CD4-positive, alpha-beta T cell (primary cell): ENCODE measurements at regions not wholly inside any gene's neighbourhood (a gene's known extent, or its start where the extent isn't known, plus 50 kb on each side); places are given as distances from the start of the nearest gene placed in this dataset.

Experiments used
- ATAC-seq: fragments of 200-7000 bp; cut with Tn5 transposase; one replicate; pipeline ENCODE4 v1.10.0; 2022; ENCODE audit warnings: mild to moderate bottlenecking; ENCODE audit not compliant: poor library complexity
- CTCF ChIA-PET: fragments of 350-600 bp; sonication (Branson Sonifier 250); formaldehyde crosslinking; loops from one replicate; lab custom pipeline; 2021; ENCODE audit warnings: antibody characterized with exemption, inconsistent platforms; lab: Charles Lee
- POLR2A ChIA-PET: fragments of 350-600 bp; sonication (Branson Sonifier 250); formaldehyde crosslinking; loops from one replicate; lab custom pipeline; 2021; ENCODE audit warnings: antibody characterized with exemption, inconsistent platforms; lab: Charles Lee
- DNase-seq, 14 experiments: peaks; one replicate each; pipeline ENCODE4 v3.0.0-alpha.2; 2013 to 2020; ENCODE audit warnings: mixed read lengths in 2 of 14
- H3K27ac ChIP-seq, 2 donors: one replicate each; pipeline versions ENCODE4 v1.5.1 to v1.7.0; 2013; ENCODE audit warnings: low read length in 2 of 2, low read depth in 1 of 2, mild to moderate bottlenecking in 1 of 2
- H3K27me3 ChIP-seq, 2 experiments: 1 replicate in 1 of 2; 2 replicates in 1 of 2; pipeline versions ENCODE4 v1.6.1 to v1.7.0; 2013; ENCODE audit warnings: low read length in 2 of 2, control low read depth in 1 of 2, mild to moderate bottlenecking in 1 of 2, moderate library complexity in 1 of 2; ENCODE audit not compliant: insufficient read depth in 2 of 2, control insufficient read depth in 1 of 2
- H3K36me3 ChIP-seq: one replicate; pipeline ENCODE4 v1.6.1; 2013; ENCODE audit warnings: low read length, control low read depth; ENCODE audit not compliant: insufficient read depth
- H3K4me1 ChIP-seq: one replicate; pipeline ENCODE4 v1.6.1; 2013; ENCODE audit warnings: low read length, control low read depth; ENCODE audit not compliant: insufficient read depth
- H3K4me3 ChIP-seq: one replicate; pipeline ENCODE4 v1.5.1; 2013; ENCODE audit warnings: mild to moderate bottlenecking, low read length, moderate library complexity
- H3K9me3 ChIP-seq, 2 experiments: 1 replicate in 1 of 2; 2 replicates in 1 of 2; pipeline versions ENCODE4 v1.6.1 to v1.7.0; 2013; ENCODE audit warnings: low read length in 2 of 2, mild to moderate bottlenecking in 2 of 2, control low read depth in 1 of 2, moderate library complexity in 1 of 2; ENCODE audit not compliant: control insufficient read depth in 1 of 2, insufficient read depth in 1 of 2
- H3K27ac Mint-ChIP-seq: one replicate; pipeline ENCODE4 v1.8.0; 2020; ENCODE audit warnings: mixed read lengths
- H3K27me3 Mint-ChIP-seq: one replicate; pipeline ENCODE4 v1.8.0; 2021; ENCODE audit warnings: mixed read lengths
- H3K36me3 Mint-ChIP-seq: one replicate; pipeline ENCODE4 v1.8.0; 2021; ENCODE audit warnings: low read depth, mixed read lengths
- H3K4me1 Mint-ChIP-seq: one replicate; pipeline ENCODE4 v1.8.0; 2021; ENCODE audit warnings: low read depth, mixed read lengths
- H3K4me3 Mint-ChIP-seq: one replicate; pipeline ENCODE4 v1.8.0; 2020; ENCODE audit warnings: mild to moderate bottlenecking, mixed read lengths
- H3K9me3 Mint-ChIP-seq: one replicate; pipeline ENCODE4 v1.8.0; 2020; ENCODE audit warnings: mixed read lengths
- CTCF ChIP-seq: fragments of 200-600 bp; IDR thresholded peaks from one replicate; pipeline ENCODE4 v1.8.0; 2022; ENCODE audit warnings: antibody characterized with exemption, mild to moderate bottlenecking
- intact Hi-C, 2 experiments: fragments of 100-400 bp; cut with DNase I in 1 of 2; cut with micrococcal nuclease in 1 of 2; formaldehyde crosslinking; loops; one replicate each; pipeline versions ENCODE4 v1.15.1 to v1.9.0; 2023 to 2025; cut with DNase I, micrococcal nuclease

GRCh38 chr5:58106754-58107410 lies 353.0 kb downstream of the PLK2 start:
- H3K27me3 Mint-ChIP-seq, result peaks cover 20% of the 10 kb centered on the region
- ATAC-seq, result no peak
- Histone ChIP-seq H3K27me3 (no peaks in the 10 kb centered on the region), H3K27ac (no peak overlapping the region), H3K4me3 (no peak overlapping the region), H3K9me3 (no peaks in the 10 kb centered on the region), H3K36me3 (no peaks in the 10 kb centered on the region), H3K4me1 (no peaks in the 10 kb centered on the region)
- H3K27ac Mint-ChIP-seq, result no peak overlapping the region
- no peaks in the 10 kb centered on the region for H3K9me3 Mint-ChIP-seq
- no peaks in the 10 kb centered on the region for H3K4me1 Mint-ChIP-seq
- H3K4me3 Mint-ChIP-seq, result no peak overlapping the region
- H3K36me3 Mint-ChIP-seq, result no peaks in the 10 kb centered on the region
- ChIA-PET POLR2A (no interaction called here), CTCF (no interaction called here)
- no peak for DNase-seq
- intact Hi-C loops, result no loop called here
- no peak for TF ChIP-seq CTCF

DNA sequence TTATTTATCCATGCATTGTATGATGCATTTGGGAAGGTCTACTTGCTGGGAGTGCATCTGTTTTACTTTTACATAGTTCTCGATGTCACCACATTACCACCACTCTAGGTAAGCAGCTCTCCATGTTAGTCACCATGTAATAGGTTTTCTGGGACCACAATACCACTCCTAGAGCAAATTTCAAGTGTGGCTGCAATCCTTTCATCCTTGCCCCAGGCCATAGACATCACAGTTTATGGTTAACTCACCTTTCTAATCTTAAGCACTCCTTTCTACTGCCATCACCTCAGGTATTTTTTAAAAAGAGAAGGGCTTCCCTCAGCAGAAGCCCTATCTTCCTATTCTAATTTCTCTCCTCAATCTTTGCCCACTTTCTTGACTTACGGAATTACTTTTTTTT lies 354.1 kb downstream of the PLK2 start:
- no peak for DNase-seq
- Histone ChIP-seq H3K4me1 (no peaks in the 10 kb centered on the region), H3K27ac (no peak overlapping the region), H3K27me3 (no peaks in the 10 kb centered on the region), H3K4me3 (no peak overlapping the region), H3K9me3 (no peaks in the 10 kb centered on the region), H3K36me3 (no peaks in the 10 kb centered on the region)
- intact Hi-C loops, result no loop called here
- Mint-ChIP-seq H3K4me1 (no peaks in the 10 kb centered on the region), H3K9me3 (no peaks in the 10 kb centered on the region), H3K4me3 (no peak overlapping the region), H3K36me3 (no peaks in the 10 kb centered on the region), H3K27me3 (peaks cover 20% of the 10 kb centered on the region), H3K27ac (no peak overlapping the region)
- POLR2A ChIA-PET, result no interaction called here
- TF ChIP-seq CTCF, result no peak
- CTCF ChIA-PET, result no interaction called here
- ATAC-seq, result no peak

DNA sequence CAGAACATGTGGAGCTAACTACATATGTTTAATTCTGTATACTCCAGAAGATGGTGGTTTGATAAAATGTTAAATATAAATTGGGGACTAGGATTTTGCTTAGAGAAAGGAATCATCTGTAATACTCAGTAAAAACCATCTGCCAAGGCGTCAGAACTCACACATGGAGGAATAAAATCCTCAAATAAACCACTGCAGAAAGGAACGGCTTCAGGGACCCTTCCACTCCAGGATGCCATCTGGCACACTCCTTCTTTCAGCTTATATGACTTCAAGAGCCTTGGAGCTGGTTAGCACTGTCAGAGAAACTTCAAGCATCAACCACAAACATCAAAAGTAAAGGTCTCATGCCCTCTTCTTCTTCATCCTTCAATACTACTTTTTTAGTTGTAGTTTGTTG lies 360.6 kb downstream of the PLK2 start:
- no peaks in the 10 kb centered on the region for H3K36me3 Mint-ChIP-seq
- H3K9me3 ChIP-seq, result no peaks in the 10 kb centered on the region
- DNase-seq (no peak), ATAC-seq (no peak)
- H3K36me3 ChIP-seq, result no peaks in the 10 kb centered on the region
- TF ChIP-seq CTCF, result no peak
- no peak overlapping the region for H3K27ac Mint-ChIP-seq
- POLR2A ChIA-PET, result no interaction called here
- H3K4me1 ChIP-seq, result no peaks in the 10 kb centered on the region
- H3K4me1 Mint-ChIP-seq, result no peaks in the 10 kb centered on the region
- H3K4me3 Mint-ChIP-seq, result no peak overlapping the region
- no peaks in the 10 kb centered on the region for H3K9me3 Mint-ChIP-seq
- H3K27me3 ChIP-seq, result no peaks in the 10 kb centered on the region
- H3K27me3 Mint-ChIP-seq, result peaks cover 5% of the 10 kb centered on the region
- intact Hi-C loops, result no loop called here
- no peak overlapping the region for H3K27ac ChIP-seq
- H3K4me3 ChIP-seq, result no peak overlapping the region
- CTCF ChIA-PET, result no interaction called here
